CD8-positive, alpha-beta memory T cell (primary cell): ENCODE measurements at regions not wholly inside any gene's neighbourhood (a gene's known extent, or its start where the extent isn't known, plus 50 kb on each side); places are given as distances from the start of the nearest gene placed in this dataset.
A peak's percentile ranks its signal among the peaks of the same experiment; 100 is the strongest.
"Not testable (repeated sequence)": the region's sequence is repeated elsewhere in the genome, so short reads cannot be mapped to it uniquely, and the experiment has no call there.

ENCODE experiments used
- CTCF ChIA-PET: fragments of 350-600 bp; sonication (Branson Sonifier 250); formaldehyde crosslinking; loops from one replicate; lab custom pipeline; 2021; ENCODE audit warnings: antibody characterized with exemption; lab: Charles Lee
- POLR2A ChIA-PET: fragments of 350-600 bp; sonication (Branson Sonifier 250); formaldehyde crosslinking; loops from one replicate; lab custom pipeline; 2021; ENCODE audit warnings: antibody characterized with exemption; lab: Charles Lee
- DNase-seq, 5 donors: peaks; one replicate each; pipeline versions ENCODE4 v3.0.0 to v3.0.0-alpha.2; 2020 to 2022; ENCODE audit warnings: mixed read lengths in 1 of 5
- H3K27ac ChIP-seq: one replicate; pipeline ENCODE4 v1.7.0; 2013; ENCODE audit warnings: low read depth, mild to moderate bottlenecking, low read length, moderate library complexity
- H3K27me3 ChIP-seq: 2 replicates; pipeline ENCODE4 v1.7.0; 2013; ENCODE audit warnings: low read length, mild to moderate bottlenecking; ENCODE audit not compliant: insufficient read depth, poor library complexity, severe bottlenecking
- H3K36me3 ChIP-seq: 2 replicates; pipeline ENCODE4 v1.7.0; 2013; ENCODE audit warnings: mild to moderate bottlenecking, low read length, moderate library complexity; ENCODE audit not compliant: insufficient read depth
- H3K4me1 ChIP-seq: 2 replicates; pipeline ENCODE4 v1.7.0; 2013; ENCODE audit warnings: mild to moderate bottlenecking, low read length, moderate library complexity; ENCODE audit not compliant: insufficient read depth
- H3K4me3 ChIP-seq: 2 replicates; pipeline ENCODE4 v1.7.0; 2013; ENCODE audit warnings: mild to moderate bottlenecking, low read length
- H3K9me3 ChIP-seq: 2 replicates; pipeline ENCODE4 v1.7.0; 2013; ENCODE audit warnings: mild to moderate bottlenecking, low read length
- H3K27ac Mint-ChIP-seq, 8 donors: one replicate each; pipeline ENCODE4 v1.8.0; 2020 to 2021; ENCODE audit warnings: mixed read lengths in 8 of 8, mild to moderate bottlenecking in 6 of 8, inconsistent platforms in 3 of 8, moderate library complexity in 3 of 8
- H3K27me3 Mint-ChIP-seq, 2 donors: one replicate each; pipeline ENCODE4 v1.8.0; 2020 to 2021; ENCODE audit warnings: mixed read lengths in 2 of 2, mild to moderate bottlenecking in 1 of 2, moderate library complexity in 1 of 2
- H3K36me3 Mint-ChIP-seq, 3 donors: one replicate each; pipeline ENCODE4 v1.8.0; 2020 to 2021; ENCODE audit warnings: mixed read lengths in 3 of 3, inconsistent platforms in 1 of 3, mild to moderate bottlenecking in 1 of 3
- H3K4me1 Mint-ChIP-seq, 3 donors: one replicate each; pipeline ENCODE4 v1.8.0; 2020 to 2021; ENCODE audit warnings: mixed read lengths in 3 of 3, inconsistent platforms in 1 of 3, mild to moderate bottlenecking in 1 of 3
- H3K4me3 Mint-ChIP-seq, 7 donors: one replicate each; pipeline ENCODE4 v1.8.0; 2020 to 2021; ENCODE audit warnings: mixed read lengths in 7 of 7, mild to moderate bottlenecking in 6 of 7, moderate library complexity in 4 of 7, inconsistent platforms in 2 of 7
- H3K9me3 Mint-ChIP-seq, 5 donors: one replicate each; pipeline ENCODE4 v1.8.0; 2020 to 2022; ENCODE audit warnings: mixed read lengths in 5 of 5, mild to moderate bottlenecking in 3 of 5, moderate library complexity in 2 of 5, inconsistent platforms in 1 of 5

DNA sequence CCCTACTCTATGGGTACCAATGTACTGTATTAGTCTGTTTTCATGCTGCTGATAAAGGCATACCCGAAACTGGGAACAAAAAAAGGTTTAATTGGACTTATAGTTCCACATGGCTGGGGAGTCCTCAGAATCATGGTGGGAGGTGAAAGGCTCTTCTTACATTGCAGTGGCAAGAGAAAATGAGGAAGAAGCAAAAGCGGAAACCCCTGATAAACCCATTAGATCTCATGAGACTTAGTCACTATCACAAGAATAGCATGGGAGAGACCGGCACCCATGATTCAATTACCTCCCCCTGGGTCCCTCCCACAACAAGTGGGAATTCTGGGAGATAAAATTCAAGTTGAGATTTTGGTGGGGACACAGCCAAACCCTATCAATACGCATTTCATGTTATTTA lies 635.3 kb downstream of the MID1IP1 start:
- H3K27ac ChIP-seq, POLR2A ChIA-PET, H3K4me1 ChIP-seq, DNase-seq, H3K4me3 ChIP-seq, CTCF ChIA-PET, H3K36me3 ChIP-seq, H3K27me3 ChIP-seq, H3K4me3 Mint-ChIP-seq, H3K9me3 Mint-ChIP-seq, H3K9me3 ChIP-seq, H3K36me3 Mint-ChIP-seq, H3K27ac Mint-ChIP-seq: not testable (repeated sequence)
- peaks cover 0 to 14% of the 10 kb centered on the region in 2 donors for H3K27me3 Mint-ChIP-seq
- H3K4me1 Mint-ChIP-seq, result peaks cover 7 to 22% (median 17%) of the 10 kb centered on the region in 3 donors

- POLR2A ChIA-PET, result no interaction called here
- no peak overlapping the region for H3K27ac Mint-ChIP-seq
- CTCF ChIA-PET, result no interaction called here
- DNase-seq, result no peak
- Histone ChIP-seq H3K27ac (no peak overlapping the region), H3K27me3 (no peaks in the 10 kb centered on the region), H3K36me3 (no peaks in the 10 kb centered on the region), H3K9me3 (no peaks in the 10 kb centered on the region), H3K4me3 (no peak overlapping the region), H3K4me1 (peaks cover 5% of the 10 kb centered on the region)
- peaks cover 0 to 6% (median 0%) of the 10 kb centered on the region in 3 donors for H3K36me3 Mint-ChIP-seq
- H3K9me3 Mint-ChIP-seq, result peaks cover 0 to 4% (median 0%) of the 10 kb centered on the region in 5 donors
- peaks cover 0 to 14% of the 10 kb centered on the region in 2 donors for H3K27me3 Mint-ChIP-seq
- H3K4me3 Mint-ChIP-seq, result no peak overlapping the region
- peaks cover 7 to 22% (median 17%) of the 10 kb centered on the region in 3 donors for H3K4me1 Mint-ChIP-seq
These were observed 636.6 kb downstream of the MID1IP1 start for GRCh38 chrX:39437670-39438441.

GRCh38 chrX:39438603-39439602 lies 637.6 kb downstream of the MID1IP1 start:
- Mint-ChIP-seq H3K9me3 (peaks cover 0 to 8% (median 2%) of the 10 kb centered on the region in 5 donors), H3K4me1 (peaks cover 7 to 22% (median 17%) of the 10 kb centered on the region in 3 donors), H3K27ac (no peak overlapping the region), H3K4me3 (no peak overlapping the region), H3K27me3 (peaks cover 0 to 16% of the 10 kb centered on the region in 2 donors), H3K36me3 (peaks cover 0 to 6% (median 1%) of the 10 kb centered on the region in 3 donors)
- CTCF ChIA-PET, result no interaction called here
- no peak overlapping the region for H3K27ac ChIP-seq
- POLR2A ChIA-PET, result no interaction called here
- H3K4me1 ChIP-seq, result peaks cover 5% of the 10 kb centered on the region
- no peaks in the 10 kb centered on the region for H3K36me3 ChIP-seq
- no peaks in the 10 kb centered on the region for H3K27me3 ChIP-seq
- H3K9me3 ChIP-seq, result no peaks in the 10 kb centered on the region
- no peak for DNase-seq
- no peak overlapping the region for H3K4me3 ChIP-seq

DNA sequence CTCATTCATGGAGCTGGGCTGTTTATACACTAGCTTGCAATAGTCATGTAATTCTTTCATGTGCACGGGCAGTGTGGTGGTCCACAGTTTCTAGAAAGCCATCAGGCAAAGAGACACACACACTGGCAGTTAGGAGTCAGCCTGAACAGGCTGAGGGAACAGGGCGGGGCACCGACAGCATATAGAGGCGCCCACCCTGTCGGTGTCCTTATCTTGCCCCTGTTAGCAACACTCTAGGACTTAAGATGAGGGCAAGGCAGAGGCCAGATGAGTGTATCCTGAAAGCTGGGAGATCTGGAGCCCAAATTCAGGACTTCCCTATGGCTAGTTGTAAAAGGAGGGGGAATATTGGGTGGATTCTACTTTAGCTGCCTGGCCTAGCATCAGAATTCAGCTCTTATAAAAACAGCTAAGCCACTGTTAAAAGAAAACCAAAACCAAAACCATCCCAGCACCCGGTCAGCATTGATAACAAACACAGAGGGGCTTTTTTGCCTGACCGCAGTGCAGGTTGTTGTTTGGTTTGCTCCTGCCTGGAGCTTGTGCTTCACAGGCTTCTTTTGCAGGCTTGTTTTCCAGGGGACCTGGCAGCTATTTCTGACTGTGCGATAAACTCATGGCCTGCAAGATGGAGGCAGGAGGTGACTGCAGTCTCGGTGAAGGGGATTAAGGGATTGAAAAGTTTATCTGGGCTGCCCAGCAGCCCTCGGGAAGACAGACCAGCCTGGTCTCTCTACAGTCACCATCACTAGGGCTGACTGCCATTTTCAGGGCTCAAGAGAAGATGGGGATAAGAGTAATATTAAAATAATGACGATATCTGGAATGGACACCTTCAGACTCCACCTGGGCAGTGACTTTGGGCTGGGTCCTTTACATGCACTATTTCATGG lies 638.9 kb downstream of the MID1IP1 start:
- Histone ChIP-seq H3K4me3 (no peak overlapping the region), H3K9me3 (no peaks in the 10 kb centered on the region), H3K27me3 (no peaks in the 10 kb centered on the region), H3K4me1 (peaks cover 5% of the 10 kb centered on the region), H3K36me3 (no peaks in the 10 kb centered on the region), H3K27ac (peak overlapping the region; percentile 16)
- H3K4me3 Mint-ChIP-seq, result peak overlapping the region; percentile 23 to 78 (median 42)
- peaks cover 7 to 22% (median 17%) of the 10 kb centered on the region in 3 donors for H3K4me1 Mint-ChIP-seq
- peaks cover 0 to 6% (median 1%) of the 10 kb centered on the region in 3 donors for H3K36me3 Mint-ChIP-seq
- H3K9me3 Mint-ChIP-seq, result peaks cover 0 to 9% (median 5%) of the 10 kb centered on the region in 5 donors
- peak in 1 of 5 donors; percentile 5 for DNase-seq
- ChIA-PET CTCF (no interaction called here), POLR2A (no interaction called here)
- H3K27ac Mint-ChIP-seq, result peak overlapping the region; percentile 13 to 84 (median 68)
- H3K27me3 Mint-ChIP-seq, result peaks cover 0 to 10% of the 10 kb centered on the region in 2 donors

GRCh38 chrX:39440799-39441284 lies 639.6 kb downstream of the MID1IP1 start:
- H3K4me3 Mint-ChIP-seq, result peak overlapping the region in 4 of 7 donors; percentile 36 to 78 (median 58)
- POLR2A ChIA-PET, result no interaction called here

DNA sequence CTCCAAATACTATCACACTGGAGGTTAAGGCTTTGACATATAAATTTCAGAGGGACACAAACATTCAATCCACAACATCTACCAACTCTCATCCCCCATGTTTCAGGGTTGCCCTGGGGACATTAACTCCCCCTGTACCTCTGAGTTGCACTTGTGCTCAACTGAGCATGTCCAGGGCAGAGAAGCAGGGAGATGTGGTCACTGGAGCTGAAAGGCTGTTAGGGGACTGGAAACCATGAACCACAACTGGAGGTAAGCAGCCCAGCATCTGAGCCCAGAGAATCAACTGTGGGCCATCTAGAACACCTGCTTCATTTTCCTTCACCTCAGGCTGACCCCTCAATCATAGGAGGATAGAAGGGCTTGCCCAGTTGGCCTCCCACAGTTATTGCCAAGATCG lies 641.1 kb downstream of the MID1IP1 start:
- no peak for DNase-seq
- no peak overlapping the region for H3K27ac Mint-ChIP-seq
- H3K9me3 ChIP-seq, result no peaks in the 10 kb centered on the region
- no peaks in the 10 kb centered on the region for H3K27me3 ChIP-seq
- H3K27me3 Mint-ChIP-seq, result peaks cover 0 to 9% of the 10 kb centered on the region in 2 donors
- no peak overlapping the region for H3K4me3 Mint-ChIP-seq
- H3K9me3 Mint-ChIP-seq, result peaks cover 0 to 7% (median 5%) of the 10 kb centered on the region in 5 donors
- H3K4me1 Mint-ChIP-seq, result peaks cover 7 to 22% (median 17%) of the 10 kb centered on the region in 3 donors
- peaks cover 0 to 6% (median 1%) of the 10 kb centered on the region in 3 donors for H3K36me3 Mint-ChIP-seq
- ChIA-PET POLR2A (no interaction called here), CTCF (no interaction called here)
- H3K4me3 ChIP-seq, result no peak overlapping the region
- no peak overlapping the region for H3K27ac ChIP-seq
- no peaks in the 10 kb centered on the region for H3K36me3 ChIP-seq
- peaks cover 5% of the 10 kb centered on the region for H3K4me1 ChIP-seq

More at GRCh38 chrX:39440799-39441284, 639.6 kb downstream of the MID1IP1 start:
- peak overlapping the region; percentile 16 for H3K27ac ChIP-seq
- CTCF ChIA-PET, result no interaction called here
- DNase-seq, result no peak
- no peaks in the 10 kb centered on the region for H3K9me3 ChIP-seq
- H3K27ac Mint-ChIP-seq, result peak overlapping the region in 5 of 8 donors; percentile 6 to 84 (median 51)
- no peak overlapping the region for H3K4me3 ChIP-seq
- H3K9me3 Mint-ChIP-seq, result peaks cover 0 to 7% (median 5%) of the 10 kb centered on the region in 5 donors
- peaks cover 0 to 6% (median 1%) of the 10 kb centered on the region in 3 donors for H3K36me3 Mint-ChIP-seq
- H3K4me1 ChIP-seq, result peaks cover 5% of the 10 kb centered on the region
- no peaks in the 10 kb centered on the region for H3K27me3 ChIP-seq
- H3K36me3 ChIP-seq, result no peaks in the 10 kb centered on the region
- H3K4me1 Mint-ChIP-seq, result peaks cover 7 to 22% (median 17%) of the 10 kb centered on the region in 3 donors
- H3K27me3 Mint-ChIP-seq, result peaks cover 0 to 9% of the 10 kb centered on the region in 2 donors

- no peak overlapping the region for H3K4me3 Mint-ChIP-seq
- H3K27me3 Mint-ChIP-seq, result peaks cover 0 to 8% of the 10 kb centered on the region in 2 donors
- H3K9me3 Mint-ChIP-seq, result peaks cover 0 to 7% (median 5%) of the 10 kb centered on the region in 5 donors
- Histone ChIP-seq H3K4me3 (no peak overlapping the region), H3K27me3 (no peaks in the 10 kb centered on the region), H3K36me3 (no peaks in the 10 kb centered on the region), H3K27ac (no peak overlapping the region), H3K9me3 (no peaks in the 10 kb centered on the region), H3K4me1 (peaks cover 5% of the 10 kb centered on the region)
- no peak for DNase-seq
- ChIA-PET POLR2A (no interaction called here), CTCF (no interaction called here)
- no peak overlapping the region for H3K27ac Mint-ChIP-seq
- H3K4me1 Mint-ChIP-seq, result peaks cover 7 to 22% (median 17%) of the 10 kb centered on the region in 3 donors
- peaks cover 0 to 1% (median under 1%) of the 10 kb centered on the region in 3 donors for H3K36me3 Mint-ChIP-seq
These were observed 642.0 kb downstream of the MID1IP1 start for GRCh38 chrX:39443240-39443639.
